K562 (cell line): ENCODE measurements at regions not wholly inside any gene's neighbourhood (a gene's known extent, or its start where the extent isn't known, plus 50 kb on each side); places are given as distances from the start of the nearest gene placed in this dataset.

Source experiments
- ATAC-seq: fragments of 200-7000 bp; cut with Tn5 transposase; 3 replicates; pipeline ENCODE4 v1.9.1; 2020; ENCODE audit warnings: moderate library complexity
- BruUV-seq: library from RNA; stranded (reverse); fragments of 400-500 nt; replicated peaks from 2 replicates; lab custom pipeline; 2021; lab: Mats Ljungman, UMichigan
- CTCF ChIA-PET: fragments of 300-600 bp; formaldehyde crosslinking; extraction: SDS; loops from one replicate; lab custom pipeline; 2021; ENCODE audit warnings: low intra/inter-chr PET ratio; lab: Yijun Ruan, JAX
- POLR2A ChIA-PET: fragments of 300-600, 350-650 bp; sonication (Branson Sonifier 250); formaldehyde crosslinking; extraction: SDS; loops from one replicate; lab custom pipeline; 2021; ENCODE audit warnings: antibody characterized with exemption, inconsistent platforms; lab: Yijun Ruan, JAX
- DNase-seq, 4 experiments: peaks; one replicate each; pipeline versions ENCODE4 v3.0.0 to v3.0.0-alpha.2; 2011 to 2018; ENCODE audit warnings: low spot score in 3 of 4, mixed read lengths in 3 of 4; ENCODE audit errors: extremely low read depth in 1 of 4
- FAIRE-seq: peaks from 2 replicates; lab custom pipeline; 2011; peaks lifted over from hg19 to GRCh38; lab: Jason Lieb, UNC
- H2AFZ ChIP-seq: 2 replicates; pipeline ENCODE4 v1.6.0; 2011; ENCODE audit warnings: low read depth, low read length, control low read depth, inconsistent platforms
- H3K27ac ChIP-seq: fragments of 200-600 bp; 3 replicates; pipeline ENCODE4 v1.8.0; 2011; ENCODE audit warnings: low read depth, mild to moderate bottlenecking, control low read depth, inconsistent platforms, low read length, moderate library complexity, mixed read lengths; ENCODE audit errors: extremely low read depth
- H3K27me3 ChIP-seq, 2 experiments: fragments of 300-600 bp in 1 of 2; 2 replicates in 1 of 2; 3 replicates in 1 of 2; pipeline versions ENCODE4 v1.6.0 to v1.8.0; 2011; ENCODE audit warnings: inconsistent platforms in 2 of 2, low read length in 2 of 2, mild to moderate bottlenecking in 1 of 2, mixed read lengths in 1 of 2, moderate library complexity in 1 of 2; ENCODE audit not compliant: control insufficient read depth in 2 of 2, insufficient read depth in 2 of 2
- H3K36me3 ChIP-seq: fragments of 300-600 bp; 3 replicates; pipeline ENCODE4 v1.8.0; 2011; ENCODE audit warnings: mild to moderate bottlenecking, low read length, inconsistent platforms; ENCODE audit not compliant: control insufficient read depth, insufficient read depth
- H3K4me1 ChIP-seq, 2 experiments: fragments of 200-600 bp in 1 of 2; replicated peaks in 1 of 2; 2 replicates in 1 of 2; 3 replicates in 1 of 2; pipeline versions ENCODE4 v1.5.1 to v1.8.0; 2011; ENCODE audit warnings: inconsistent platforms in 2 of 2, low read length in 2 of 2, mild to moderate bottlenecking in 1 of 2, mixed read lengths in 1 of 2, moderate library complexity in 1 of 2; ENCODE audit not compliant: control insufficient read depth in 2 of 2, insufficient read depth in 2 of 2
- H3K4me2 ChIP-seq: 2 replicates; pipeline ENCODE4 v1.6.1; 2011; ENCODE audit warnings: low read length, control low read depth, inconsistent platforms, mixed read lengths; ENCODE audit not compliant: insufficient read depth
- H3K4me3 ChIP-seq: fragments of 200-600 bp; sonication (generic), shearing (Covaris generic); 2 replicates; pipeline ENCODE4 v1.5.1; 2016; ENCODE audit warnings: control low read depth, inconsistent platforms
- H3K79me2 ChIP-seq: fragments of 200-600 bp; 3 replicates; pipeline ENCODE4 v1.8.0; 2011; ENCODE audit warnings: low read length, inconsistent platforms; ENCODE audit not compliant: control insufficient read depth, insufficient read depth
- H3K9ac ChIP-seq, 2 experiments: 2 replicates each; pipeline versions ENCODE4 v1.6.0 to v1.6.1; 2011; ENCODE audit warnings: low read depth in 2 of 2, low read length in 2 of 2, control low read depth in 1 of 2, inconsistent platforms in 1 of 2, mild to moderate bottlenecking in 1 of 2, mixed read lengths in 1 of 2; ENCODE audit not compliant: insufficient read depth in 1 of 2
- H3K9me1 ChIP-seq: one replicate; pipeline ENCODE4 v1.6.0; 2011; ENCODE audit warnings: inconsistent platforms, mild to moderate bottlenecking, low read length, moderate library complexity; ENCODE audit not compliant: control insufficient read depth, insufficient read depth
- H3K9me3 ChIP-seq: replicated peaks from 2 replicates; pipeline ENCODE4 v1.5.1; 2011; ENCODE audit warnings: low read depth, low read length, inconsistent platforms; ENCODE audit not compliant: control insufficient read depth, insufficient read depth
- H4K20me1 ChIP-seq: replicated peaks from 2 replicates; pipeline ENCODE4 v1.6.1; 2011; ENCODE audit warnings: low read length, inconsistent platforms, mixed read lengths; ENCODE audit not compliant: control insufficient read depth, insufficient read depth
- CHCHD3 ChIP-seq: fragments of 250-450 bp; sonication (Bioruptor Pico); IDR thresholded peaks from 2 replicates; pipeline ENCODE4 v2.1.2; 2022; ENCODE audit warnings: mild to moderate bottlenecking
- MCM7 ChIP-seq, 2 experiments: fragments of 450-650 bp; IDR thresholded peaks; 2 replicates each; pipeline ENCODE4 v1.6.1; 2016 to 2018
- MNT ChIP-seq, 2 experiments: fragments of 450-650 bp; conservative IDR thresholded peaks; 2 replicates each; pipeline ENCODE4 v1.6.1; 2017; ENCODE audit warnings: mild to moderate bottlenecking in 2 of 2, moderate library complexity in 2 of 2
- NR1H2 ChIP-seq: sonication (generic); formaldehyde crosslinking; IDR thresholded peaks from 2 replicates; pipeline ENCODE4 v1.4.0; 2020; ENCODE audit warnings: mild to moderate bottlenecking, missing genetic modification reagents
- PPARD ChIP-seq: fragments of 250-450 bp; sonication (Bioruptor Pico); IDR thresholded peaks from 2 replicates; pipeline ENCODE4 v1.8.0; 2022; ENCODE audit warnings: inconsistent platforms, mild to moderate bottlenecking, moderate library complexity
- PTTG1 ChIP-seq: fragments of 450-650 bp; IDR thresholded peaks from 2 replicates; pipeline ENCODE4 v1.6.1; 2016; ENCODE audit warnings: low read depth, mild to moderate bottlenecking, missing genetic modification characterization, missing compliant biosample characterization
- SFPQ ChIP-seq: fragments of 200-400 bp; formaldehyde crosslinking; IDR thresholded peaks from 2 replicates; pipeline ENCODE4 v1.6.1; 2017; ENCODE audit warnings: mild to moderate bottlenecking, low read depth, low read length, moderate library complexity
- SMC3 ChIP-seq: conservative IDR thresholded peaks from 2 replicates; pipeline ENCODE4 v1.6.1; 2011; ENCODE audit warnings: low read depth, low read length, improper control_type of control experiment; ENCODE audit not compliant: insufficient read depth
- ZBTB17 ChIP-seq: fragments of 450-650 bp; formaldehyde crosslinking; IDR thresholded peaks from 2 replicates; pipeline ENCODE4 v1.4.0; 2020; ENCODE audit warnings: mild to moderate bottlenecking
- ZBTB8A ChIP-seq: fragments of 450-650 bp; IDR thresholded peaks from 2 replicates; pipeline ENCODE4 v1.6.1; 2018; ENCODE audit warnings: mild to moderate bottlenecking, moderate library complexity; ENCODE audit not compliant: partially characterized antibody
- ZNF217 ChIP-seq: sonication (generic); formaldehyde crosslinking; IDR thresholded peaks from 2 replicates; pipeline ENCODE4 v1.8.0; 2022; ENCODE audit warnings: mild to moderate bottlenecking, missing genetic modification reagents
- ZNF274 ChIP-seq: IDR thresholded peaks from 2 replicates; pipeline ENCODE4 v1.6.1; 2011; ENCODE audit warnings: low read depth, mild to moderate bottlenecking, low read length, moderate library complexity, borderline replicate concordance
- WGBS: fragments of 100-300 bp; shearing (Covaris generic); methylation state at CpG from one replicate; pipeline ENCODE4 v1.1.6; 2016; ENCODE audit warnings: low coverage, mixed read lengths; ENCODE audit not compliant: insufficient coverage; ENCODE audit errors: missing lambda C conversion rate; 5-methylcytosine and 5-hydroxymethylcytosine counted together
- in situ Hi-C: fragments of 300-500 bp; cut with MboI; formaldehyde crosslinking; loops from 4 replicates; pipeline ENCODE4 v1.15.0; 2018; ENCODE audit warnings: inconsistent platforms, mixed read lengths
- intact Hi-C: fragments of 100-400 bp; cut with micrococcal nuclease; formaldehyde crosslinking; loops from 2 replicates; pipeline ENCODE4 v1.14.2; 2022

- Histone ChIP-seq H2AFZ (no peak overlapping the region), H3K27me3 (peaks cover 5 to 49% of the 10 kb centered on the region in 2 experiments; a peak in 3 of 5 replicates), H3K36me3 (no peaks in the 10 kb centered on the region), H3K79me2 (no peaks in the 10 kb centered on the region), H3K27ac (no peak overlapping the region), H3K9me3 (no peaks in the 10 kb centered on the region), H4K20me1 (no peaks in the 10 kb centered on the region), H3K4me2 (no peak overlapping the region), H3K9ac (no peak overlapping the region), H3K9me1 (no peaks in the 10 kb centered on the region), H3K4me3 (no peak overlapping the region), H3K4me1 (no peaks in the 10 kb centered on the region)
- FAIRE-seq (no peak), ATAC-seq (no peak), DNase-seq (no peak)
- ChIA-PET POLR2A (interaction anchor here (0.6 kb wide), 1 partner anchor 209 kb away, joined by 3 read pairs; no protein-coding TSS in a partner anchor), CTCF (no interaction called here)
- WGBS: under 1% methylated on average over 8 of the region's 8 CpGs
- in situ Hi-C loops: no loop called here
- no TSS peak for BruUV-seq
- TF ChIP-seq ZNF274 (no peak), SMC3 (no peak), MCM7 (IDR thresholded peaks at IDR 0.05) (no peak), PPARD (no peak), ZBTB17 (no peak), ZNF217 (no peak), SFPQ (no peak), CHCHD3 (no peak), NR1H2 (CRISPR knock-in tag) (no peak), ZBTB8A (no peak), MNT (conservative IDR thresholded peaks at IDR 0.05) (no peak), PTTG1 (tag) (no peak)
- intact Hi-C loops: no loop called here
Measured at GRCh38 chr6:1256435-1257008, 55.4 kb upstream of the FOXQ1 start.
